HCT116 (cell line): ENCODE measurements at regions not wholly inside any gene's neighbourhood (a gene's known extent, or its start where the extent isn't known, plus 50 kb on each side); places are given as distances from the start of the nearest gene placed in this dataset.

Experiments used
- ATAC-seq: fragments of 200-7000 bp; cut with Tn5 transposase; 2 replicates; pipeline ENCODE4 v1.9.1; 2020; ENCODE audit warnings: mild to moderate bottlenecking, moderate library complexity
- BruUV-seq: library from RNA; stranded (reverse); fragments of 400-500 nt; replicated peaks from 2 replicates; lab custom pipeline; 2021; lab: Mats Ljungman, UMichigan
- CTCF ChIA-PET: fragments of 300-600 bp; sonication (Branson Sonifier 250); formaldehyde crosslinking; loops from one replicate; lab custom pipeline; 2021; ENCODE audit warnings: antibody characterized with exemption; lab: Charles Lee
- POLR2A ChIA-PET: fragments of 300-600, 350-600 bp; sonication (Branson Sonifier 250); formaldehyde crosslinking; loops from one replicate; lab custom pipeline; 2021; ENCODE audit warnings: antibody characterized with exemption; lab: Charles Lee
- RAD21 ChIA-PET, 2 experiments: fragments of 300-600 bp; sonication (Branson Sonifier 250); formaldehyde crosslinking; loops; one replicate each; lab custom pipeline; 2023; ENCODE audit warnings: low total read pairs in 2 of 2; ENCODE audit not compliant: uncharacterized antibody in 2 of 2, unreplicated experiment in 2 of 2, low non-redundant PET in 1 of 2; lab: Charles Lee
- DNase-seq: peaks from one replicate; pipeline ENCODE4 v3.0.0-alpha.2; 2010; ENCODE audit warnings: low read depth, low spot score
- H2AFZ ChIP-seq: fragments of 200-600 bp; shearing (Covaris generic), sonication (generic); 2 replicates; pipeline ENCODE4 v1.6.1; 2017; ENCODE audit warnings: low read depth, mixed run types, mixed read lengths, antibody characterized with exemption, low read length; ENCODE audit not compliant: poor library complexity, severe bottlenecking
- H3K27ac ChIP-seq: 2 replicates; pipeline ENCODE4 v1.5.1; 2012; ENCODE audit warnings: low read depth, low read length
- H3K27me3 ChIP-seq: fragments of 200-600 bp; sonication (generic); 2 replicates; pipeline ENCODE4 v1.6.1; 2016; ENCODE audit warnings: mixed run types, low read length, mixed read lengths; ENCODE audit not compliant: insufficient read depth
- H3K36me3 ChIP-seq, 2 experiments: fragments of 200-500 bp in 1 of 2; fragments of 200-600 bp in 1 of 2; sonication (Bioruptor generic) in 1 of 2; sonication (generic) in 1 of 2; 2 replicates each; pipeline versions ENCODE4 v1.5.1 to v1.6.1; 2014 to 2016; ENCODE audit warnings: low read length in 2 of 2, inconsistent platforms in 1 of 2, mixed read lengths in 1 of 2, mixed run types in 1 of 2; ENCODE audit not compliant: insufficient read depth in 2 of 2, control insufficient read depth in 1 of 2
- H3K4me1 ChIP-seq, 2 experiments: fragments of 200-600 bp in 1 of 2; sonication (generic) in 1 of 2; 2 replicates each; pipeline versions ENCODE4 v1.5.1 to v1.6.1; 2012 to 2017; ENCODE audit warnings: low read length in 2 of 2, inconsistent platforms in 1 of 2, mild to moderate bottlenecking in 1 of 2, mixed read lengths in 1 of 2, mixed run types in 1 of 2, moderate library complexity in 1 of 2; ENCODE audit not compliant: insufficient read depth in 2 of 2, control insufficient read depth in 1 of 2
- H3K4me2 ChIP-seq: fragments of 200-600 bp; sonication (generic); 2 replicates; pipeline ENCODE4 v1.6.1; 2017; ENCODE audit warnings: mixed run types, low read length, mixed read lengths
- H3K4me3 ChIP-seq, 2 experiments: fragments of 200-600 bp in 1 of 2; sonication (generic) in 1 of 2; replicated peaks in 1 of 2; 2 replicates each; pipeline ENCODE4 v1.5.1; 2011 to 2016; ENCODE audit warnings: low read length in 2 of 2, control low read depth in 1 of 2, low read depth in 1 of 2, mild to moderate bottlenecking in 1 of 2, mixed read lengths in 1 of 2, mixed run types in 1 of 2
- H3K79me2 ChIP-seq: fragments of 200-600 bp; sonication (generic); 2 replicates; pipeline ENCODE4 v1.6.1; 2017; ENCODE audit warnings: mild to moderate bottlenecking, mixed run types, low read length, moderate library complexity, mixed read lengths; ENCODE audit not compliant: insufficient read depth
- H3K9ac ChIP-seq: fragments of 200-600 bp; sonication (generic); 2 replicates; pipeline ENCODE4 v1.6.1; 2016; ENCODE audit warnings: low read length, mixed read lengths
- H3K9me2 ChIP-seq: fragments of 200-600 bp; sonication (generic), shearing (Covaris generic); 2 replicates; pipeline ENCODE4 v1.6.1; 2017; ENCODE audit warnings: mixed run types, mild to moderate bottlenecking, moderate library complexity; ENCODE audit not compliant: insufficient read depth
- H3K9me3 ChIP-seq, 2 experiments: fragments of 200-500 bp in 1 of 2; fragments of 200-600 bp in 1 of 2; sonication (Bioruptor generic) in 1 of 2; sonication (generic) in 1 of 2; 2 replicates each; pipeline ENCODE4 v1.6.1; 2014 to 2017; ENCODE audit warnings: low read length in 2 of 2, mixed read lengths in 2 of 2, inconsistent platforms in 1 of 2, low read depth in 1 of 2, mild to moderate bottlenecking in 1 of 2, mixed run types in 1 of 2, moderate library complexity in 1 of 2; ENCODE audit not compliant: control insufficient read depth in 1 of 2, insufficient read depth in 1 of 2
- H4K20me1 ChIP-seq: fragments of 200-600 bp; sonication (generic), shearing (Covaris generic); 2 replicates; pipeline ENCODE4 v1.6.1; 2017; ENCODE audit warnings: mixed run types, mild to moderate bottlenecking, moderate library complexity; ENCODE audit not compliant: insufficient read depth
- CBX3 ChIP-seq: IDR thresholded peaks from 2 replicates; pipeline ENCODE4 v1.6.1; 2012; ENCODE audit warnings: low read depth
- CEBPB ChIP-seq: IDR thresholded peaks from 2 replicates; pipeline ENCODE4 v1.6.1; 2012; ENCODE audit warnings: low read depth
- EZH2 ChIP-seq: fragments of 200-600 bp; sonication (generic); IDR thresholded peaks from 2 replicates; pipeline ENCODE4 v1.6.1; 2017; ENCODE audit warnings: antibody characterized with exemption, mixed run types
- EZH2phosphoT487 ChIP-seq: fragments of 200-600 bp; IDR thresholded peaks from 2 replicates; pipeline ENCODE4 v1.6.1; 2018; ENCODE audit warnings: antibody characterized with exemption, borderline replicate concordance
- FOSL1 ChIP-seq: IDR thresholded peaks from 2 replicates; pipeline ENCODE4 v1.6.1; 2012; ENCODE audit warnings: low read depth
- JUND ChIP-seq: IDR thresholded peaks from 2 replicates; pipeline ENCODE4 v1.6.1; 2012
- POLR2AphosphoS5 ChIP-seq: IDR thresholded peaks from 2 replicates; pipeline ENCODE4 v1.6.1; 2011; ENCODE audit warnings: mild to moderate bottlenecking, low read depth, low read length, moderate library complexity
- RAD21 ChIP-seq: IDR thresholded peaks from 2 replicates; pipeline ENCODE4 v1.6.1; 2012; ENCODE audit warnings: low read depth, mild to moderate bottlenecking
- SRF ChIP-seq: IDR thresholded peaks from 2 replicates; pipeline ENCODE4 v1.6.1; 2012; ENCODE audit warnings: low read depth
- YY1 ChIP-seq: IDR thresholded peaks from 2 replicates; pipeline ENCODE4 v1.6.1; 2011; ENCODE audit warnings: low read length, low read depth, moderate library complexity, mild to moderate bottlenecking; ENCODE audit not compliant: insufficient replicate concordance; ENCODE audit errors: extremely low read depth
- ZFX ChIP-seq: fragments of 450-650 bp; IDR thresholded peaks from 2 replicates; pipeline ENCODE4 v1.6.1; 2017
- ZNF274 ChIP-seq: fragments of 200-500 bp; sonication (Bioruptor generic); IDR thresholded peaks from 2 replicates; pipeline ENCODE4 v1.6.1; 2014; ENCODE audit warnings: mild to moderate bottlenecking, low read depth, low read length, inconsistent platforms
- intact Hi-C: fragments of 100-400 bp; cut with micrococcal nuclease; formaldehyde crosslinking; loops from 2 replicates; pipeline ENCODE4 v1.10.0; 2022
- TF ChIP-seq, protein P1 (sequence below): IDR thresholded peaks from 2 replicates; pipeline ENCODE4 v1.6.1; 2012
- TF ChIP-seq, protein P2 (sequence below), 3 experiments: fragments of 200-600 bp in 1 of 3; sonication (generic) in 1 of 3; IDR thresholded peaks in 2 of 3; conservative IDR thresholded peaks in 1 of 3; 2 replicates each; pipeline ENCODE4 v1.5.1; 2012 to 2017; ENCODE audit warnings: low read depth in 2 of 3, low read length in 2 of 3, antibody characterized with exemption in 1 of 3, borderline replicate concordance in 1 of 3, control low read depth in 1 of 3, mild to moderate bottlenecking in 1 of 3, mixed read lengths in 1 of 3, mixed run types in 1 of 3, moderate library complexity in 1 of 3; ENCODE audit not compliant: insufficient read depth in 1 of 3
- TF ChIP-seq, protein P3 (sequence below): IDR thresholded peaks from 2 replicates; pipeline ENCODE4 v1.6.1; 2012
- TF ChIP-seq, protein P4 (sequence below): IDR thresholded peaks from 2 replicates; pipeline ENCODE4 v1.6.1; 2011; ENCODE audit warnings: mild to moderate bottlenecking, low read length, moderate library complexity; ENCODE audit not compliant: insufficient replicate concordance; ENCODE audit errors: extremely low read depth

DNA sequence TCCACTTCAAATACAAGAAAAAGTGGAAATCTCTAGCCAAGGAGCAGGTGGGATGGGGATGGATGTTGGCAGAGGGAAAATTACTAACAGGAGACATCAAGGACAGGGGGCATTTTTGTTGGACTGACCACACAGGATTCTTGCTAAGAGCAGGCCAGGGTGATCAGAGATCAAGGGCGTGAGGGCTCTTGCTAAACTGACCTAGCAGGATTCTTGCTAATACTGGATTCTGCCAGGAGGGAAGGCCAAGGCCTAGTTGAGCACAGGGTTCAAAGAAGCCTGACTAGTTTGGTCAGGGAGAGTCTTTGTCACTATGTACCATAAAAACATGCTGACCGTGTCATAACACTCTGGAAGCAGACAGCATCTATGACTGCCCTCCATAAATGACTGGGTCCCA is 442.7 kb downstream of the PID1 start:
- POLR2A ChIA-PET, result no interaction called here
- no peak for ATAC-seq

More for the DNA sequence above, 442.7 kb downstream of the PID1 start:
- H4K20me1 ChIP-seq, result no peaks in the 10 kb centered on the region
- no TSS peak for BruUV-seq
- H3K4me3 ChIP-seq, result no peak overlapping the region
- H3K9me3 ChIP-seq, result no peaks in the 10 kb centered on the region
- H3K79me2 ChIP-seq, result no peaks in the 10 kb centered on the region
- H3K27me3 ChIP-seq, result no peaks in the 10 kb centered on the region
- no peak overlapping the region for H3K27ac ChIP-seq
- intact Hi-C loops, result no loop called here
- H3K4me2 ChIP-seq, result no peak overlapping the region
- no peak overlapping the region for H2AFZ ChIP-seq
- no peak for TF ChIP-seq RAD21
- TF ChIP-seq, protein P1, sequence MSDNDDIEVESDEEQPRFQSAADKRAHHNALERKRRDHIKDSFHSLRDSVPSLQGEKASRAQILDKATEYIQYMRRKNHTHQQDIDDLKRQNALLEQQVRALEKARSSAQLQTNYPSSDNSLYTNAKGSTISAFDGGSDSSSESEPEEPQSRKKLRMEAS, result no peak
- TF ChIP-seq, protein P2, sequence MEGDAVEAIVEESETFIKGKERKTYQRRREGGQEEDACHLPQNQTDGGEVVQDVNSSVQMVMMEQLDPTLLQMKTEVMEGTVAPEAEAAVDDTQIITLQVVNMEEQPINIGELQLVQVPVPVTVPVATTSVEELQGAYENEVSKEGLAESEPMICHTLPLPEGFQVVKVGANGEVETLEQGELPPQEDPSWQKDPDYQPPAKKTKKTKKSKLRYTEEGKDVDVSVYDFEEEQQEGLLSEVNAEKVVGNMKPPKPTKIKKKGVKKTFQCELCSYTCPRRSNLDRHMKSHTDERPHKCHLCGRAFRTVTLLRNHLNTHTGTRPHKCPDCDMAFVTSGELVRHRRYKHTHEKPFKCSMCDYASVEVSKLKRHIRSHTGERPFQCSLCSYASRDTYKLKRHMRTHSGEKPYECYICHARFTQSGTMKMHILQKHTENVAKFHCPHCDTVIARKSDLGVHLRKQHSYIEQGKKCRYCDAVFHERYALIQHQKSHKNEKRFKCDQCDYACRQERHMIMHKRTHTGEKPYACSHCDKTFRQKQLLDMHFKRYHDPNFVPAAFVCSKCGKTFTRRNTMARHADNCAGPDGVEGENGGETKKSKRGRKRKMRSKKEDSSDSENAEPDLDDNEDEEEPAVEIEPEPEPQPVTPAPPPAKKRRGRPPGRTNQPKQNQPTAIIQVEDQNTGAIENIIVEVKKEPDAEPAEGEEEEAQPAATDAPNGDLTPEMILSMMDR (IDR thresholded peaks at IDR 0.05 in 2 of 3, conservative IDR thresholded peaks at IDR 0.05 in 1 of 3; ENCODE audit: borderline replicate concordance in 1 of 3, insufficient read depth in 1 of 3, low read depth in 2 of 3, low read length in 2 of 3), result no peak
- TF ChIP-seq CBX3, result no peak
- no peak for TF ChIP-seq ZNF274
- TF ChIP-seq POLR2AphosphoS5, result no peak
- TF ChIP-seq JUND, result no peak
- TF ChIP-seq, protein P3, sequence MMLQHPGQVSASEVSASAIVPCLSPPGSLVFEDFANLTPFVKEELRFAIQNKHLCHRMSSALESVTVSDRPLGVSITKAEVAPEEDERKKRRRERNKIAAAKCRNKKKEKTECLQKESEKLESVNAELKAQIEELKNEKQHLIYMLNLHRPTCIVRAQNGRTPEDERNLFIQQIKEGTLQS, result no peak
- TF ChIP-seq EZH2phosphoT487, result no peak
- no peak for TF ChIP-seq EZH2
- no peak for TF ChIP-seq CEBPB
- TF ChIP-seq SRF, result no peak
- no peak for TF ChIP-seq FOSL1
- TF ChIP-seq ZFX, result no peak
- TF ChIP-seq, protein P4, sequence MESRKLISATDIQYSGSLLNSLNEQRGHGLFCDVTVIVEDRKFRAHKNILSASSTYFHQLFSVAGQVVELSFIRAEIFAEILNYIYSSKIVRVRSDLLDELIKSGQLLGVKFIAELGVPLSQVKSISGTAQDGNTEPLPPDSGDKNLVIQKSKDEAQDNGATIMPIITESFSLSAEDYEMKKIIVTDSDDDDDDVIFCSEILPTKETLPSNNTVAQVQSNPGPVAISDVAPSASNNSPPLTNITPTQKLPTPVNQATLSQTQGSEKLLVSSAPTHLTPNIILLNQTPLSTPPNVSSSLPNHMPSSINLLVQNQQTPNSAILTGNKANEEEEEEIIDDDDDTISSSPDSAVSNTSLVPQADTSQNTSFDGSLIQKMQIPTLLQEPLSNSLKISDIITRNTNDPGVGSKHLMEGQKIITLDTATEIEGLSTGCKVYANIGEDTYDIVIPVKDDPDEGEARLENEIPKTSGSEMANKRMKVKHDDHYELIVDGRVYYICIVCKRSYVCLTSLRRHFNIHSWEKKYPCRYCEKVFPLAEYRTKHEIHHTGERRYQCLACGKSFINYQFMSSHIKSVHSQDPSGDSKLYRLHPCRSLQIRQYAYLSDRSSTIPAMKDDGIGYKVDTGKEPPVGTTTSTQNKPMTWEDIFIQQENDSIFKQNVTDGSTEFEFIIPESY, result no peak
- no peak for TF ChIP-seq YY1
- no peaks in the 10 kb centered on the region for H3K9me2 ChIP-seq
- no peak for DNase-seq
- RAD21 ChIA-PET, result no interaction called here
- CTCF ChIA-PET, result no interaction called here
- no peaks in the 10 kb centered on the region for H3K4me1 ChIP-seq
- H3K36me3 ChIP-seq, result no peaks in the 10 kb centered on the region
- no peak overlapping the region for H3K9ac ChIP-seq
